HEK293 (cell line): ENCODE measurements at regions not wholly inside any gene's neighbourhood (a gene's known extent, or its start where the extent isn't known, plus 50 kb on each side); places are given as distances from the start of the nearest gene placed in this dataset.

Source experiments
- CTCF ChIA-PET: fragments of 350-600 bp; formaldehyde crosslinking; extraction: SDS; loops from one replicate; lab custom pipeline; 2021; ENCODE audit warnings: antibody characterized with exemption; lab: Yijun Ruan, JAX
- POLR2A ChIA-PET: fragments of 300-600 bp; formaldehyde crosslinking; extraction: SDS; loops from one replicate; lab custom pipeline; 2020; ENCODE audit warnings: antibody characterized with exemption, inconsistent platforms; lab: Yijun Ruan, JAX
- H3K27ac ChIP-seq: fragments of 200-500 bp; sonication (Bioruptor generic); 2 replicates; pipeline ENCODE4 v1.5.1; 2014; ENCODE audit warnings: low read depth, low read length, control low read depth, inconsistent platforms; ENCODE audit errors: extremely low read depth
- H3K36me3 ChIP-seq, 2 experiments: fragments of 200-500 bp in 1 of 2; sonication (Bioruptor generic) in 1 of 2; 1 replicate in 1 of 2; 2 replicates in 1 of 2; pipeline ENCODE4 v1.5.1; 2014 to 2017; ENCODE audit warnings: inconsistent platforms in 2 of 2, low read length in 2 of 2; ENCODE audit not compliant: control insufficient read depth in 2 of 2, insufficient read depth in 1 of 2
- H3K4me1 ChIP-seq: fragments of 200-500 bp; sonication (Bioruptor generic); 2 replicates; pipeline ENCODE4 v1.5.1; 2014; ENCODE audit warnings: mild to moderate bottlenecking, low read length, inconsistent platforms; ENCODE audit not compliant: control insufficient read depth, insufficient read depth
- H3K4me3 ChIP-seq: 2 replicates; pipeline ENCODE4 v1.5.1; 2011; ENCODE audit warnings: low read depth, mild to moderate bottlenecking, control low read depth, low read length, moderate library complexity
- H3K9me3 ChIP-seq: fragments of 200-500 bp; sonication (Bioruptor generic); 2 replicates; pipeline ENCODE4 v1.5.1; 2014; ENCODE audit warnings: low read depth, low read length, inconsistent platforms; ENCODE audit not compliant: control insufficient read depth, insufficient read depth
- GFI1B ChIP-seq: fragments of 450-650 bp; formaldehyde crosslinking; IDR thresholded peaks from 2 replicates; pipeline ENCODE4 v1.5.1; 2016; ENCODE audit warnings: missing biosample characterization, missing genetic modification characterization
- ZFP69B ChIP-seq: fragments of 450-650 bp; formaldehyde crosslinking; IDR thresholded peaks from 2 replicates; pipeline ENCODE4 v1.5.1; 2016; ENCODE audit warnings: missing biosample characterization, missing genetic modification characterization
- ZNF16 ChIP-seq: fragments of 450-650 bp; formaldehyde crosslinking; IDR thresholded peaks from 2 replicates; pipeline ENCODE4 v1.5.1; 2016; ENCODE audit warnings: low read depth, missing biosample characterization, missing genetic modification characterization
- ZNF184 ChIP-seq: fragments of 450-650 bp; IDR thresholded peaks from 2 replicates; pipeline ENCODE4 v1.5.1; 2018; ENCODE audit warnings: missing biosample characterization, mild to moderate bottlenecking, missing genetic modification characterization
- ZNF19 ChIP-seq: fragments of 450-650 bp; formaldehyde crosslinking; IDR thresholded peaks from 2 replicates; pipeline ENCODE4; 2016; ENCODE audit warnings: missing biosample characterization, missing genetic modification characterization, low read depth
- ZNF2 ChIP-seq: fragments of 450-650 bp; formaldehyde crosslinking; IDR thresholded peaks from 2 replicates; pipeline ENCODE4 v1.5.1; 2016; ENCODE audit warnings: missing biosample characterization, missing genetic modification characterization
- ZNF214 ChIP-seq: fragments of 450-650 bp; formaldehyde crosslinking; IDR thresholded peaks from 2 replicates; pipeline ENCODE4 v1.5.1; 2017; ENCODE audit warnings: missing biosample characterization, mild to moderate bottlenecking, missing genetic modification characterization, borderline replicate concordance
- ZNF302 ChIP-seq: fragments of 450-650 bp; formaldehyde crosslinking; IDR thresholded peaks from 2 replicates; pipeline ENCODE4 v1.5.1; 2016; ENCODE audit warnings: missing biosample characterization, missing genetic modification characterization, low read depth
- TF ChIP-seq, protein P1 (sequence below): fragments of 450-650 bp; formaldehyde crosslinking; conservative IDR thresholded peaks from 2 replicates; pipeline ENCODE4 v1.5.1; 2016; ENCODE audit warnings: low read depth, missing biosample characterization, missing genetic modification characterization
- TF ChIP-seq, protein P2 (sequence below): fragments of 450-650 bp; formaldehyde crosslinking; IDR thresholded peaks from 2 replicates; pipeline ENCODE4 v1.5.1; 2016; ENCODE audit warnings: missing biosample characterization, missing genetic modification characterization
- TF ChIP-seq, protein P3 (sequence below): fragments of 450-650 bp; formaldehyde crosslinking; optimal IDR thresholded peaks from 2 replicates; pipeline ENCODE3; 2016; ENCODE audit warnings: missing biosample characterization, mild to moderate bottlenecking, missing genetic modification characterization
- TF ChIP-seq, protein P4 (sequence below): fragments of 450-650 bp; formaldehyde crosslinking; IDR thresholded peaks from 2 replicates; pipeline ENCODE4 v1.5.1; 2016; ENCODE audit warnings: missing biosample characterization, missing genetic modification characterization
- TF ChIP-seq, protein P5 (sequence below): sonication (generic); formaldehyde crosslinking; IDR thresholded peaks from 2 replicates; pipeline ENCODE4 v1.8.1; 2022; ENCODE audit warnings: mild to moderate bottlenecking, moderate library complexity, missing genetic modification reagents
- TF ChIP-seq, protein P6 (sequence below): fragments of 450-650 bp; formaldehyde crosslinking; IDR thresholded peaks from 2 replicates; pipeline ENCODE4 v1.5.1; 2017; ENCODE audit warnings: missing biosample characterization, missing genetic modification characterization

DNA sequence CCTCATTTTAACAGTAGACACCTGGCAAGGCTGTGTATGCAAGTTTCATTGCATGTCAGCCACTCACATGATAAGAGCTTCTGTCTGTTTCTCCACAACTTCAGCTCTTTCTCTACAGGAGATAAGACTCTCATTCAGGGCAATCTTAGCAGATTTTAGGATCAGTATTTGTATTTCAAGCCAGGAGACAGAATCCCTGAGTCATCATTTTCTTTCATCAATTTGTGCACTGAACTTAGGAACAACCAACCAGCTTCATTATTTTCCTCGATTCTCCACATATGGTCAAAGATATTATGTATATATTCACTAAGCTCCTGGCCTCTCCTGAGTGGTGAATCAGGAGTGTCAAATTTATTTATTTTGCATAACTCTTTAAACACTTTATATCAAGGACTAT, 181.8 kb upstream of the CCNH start (continued):
- TF ChIP-seq, protein P1, sequence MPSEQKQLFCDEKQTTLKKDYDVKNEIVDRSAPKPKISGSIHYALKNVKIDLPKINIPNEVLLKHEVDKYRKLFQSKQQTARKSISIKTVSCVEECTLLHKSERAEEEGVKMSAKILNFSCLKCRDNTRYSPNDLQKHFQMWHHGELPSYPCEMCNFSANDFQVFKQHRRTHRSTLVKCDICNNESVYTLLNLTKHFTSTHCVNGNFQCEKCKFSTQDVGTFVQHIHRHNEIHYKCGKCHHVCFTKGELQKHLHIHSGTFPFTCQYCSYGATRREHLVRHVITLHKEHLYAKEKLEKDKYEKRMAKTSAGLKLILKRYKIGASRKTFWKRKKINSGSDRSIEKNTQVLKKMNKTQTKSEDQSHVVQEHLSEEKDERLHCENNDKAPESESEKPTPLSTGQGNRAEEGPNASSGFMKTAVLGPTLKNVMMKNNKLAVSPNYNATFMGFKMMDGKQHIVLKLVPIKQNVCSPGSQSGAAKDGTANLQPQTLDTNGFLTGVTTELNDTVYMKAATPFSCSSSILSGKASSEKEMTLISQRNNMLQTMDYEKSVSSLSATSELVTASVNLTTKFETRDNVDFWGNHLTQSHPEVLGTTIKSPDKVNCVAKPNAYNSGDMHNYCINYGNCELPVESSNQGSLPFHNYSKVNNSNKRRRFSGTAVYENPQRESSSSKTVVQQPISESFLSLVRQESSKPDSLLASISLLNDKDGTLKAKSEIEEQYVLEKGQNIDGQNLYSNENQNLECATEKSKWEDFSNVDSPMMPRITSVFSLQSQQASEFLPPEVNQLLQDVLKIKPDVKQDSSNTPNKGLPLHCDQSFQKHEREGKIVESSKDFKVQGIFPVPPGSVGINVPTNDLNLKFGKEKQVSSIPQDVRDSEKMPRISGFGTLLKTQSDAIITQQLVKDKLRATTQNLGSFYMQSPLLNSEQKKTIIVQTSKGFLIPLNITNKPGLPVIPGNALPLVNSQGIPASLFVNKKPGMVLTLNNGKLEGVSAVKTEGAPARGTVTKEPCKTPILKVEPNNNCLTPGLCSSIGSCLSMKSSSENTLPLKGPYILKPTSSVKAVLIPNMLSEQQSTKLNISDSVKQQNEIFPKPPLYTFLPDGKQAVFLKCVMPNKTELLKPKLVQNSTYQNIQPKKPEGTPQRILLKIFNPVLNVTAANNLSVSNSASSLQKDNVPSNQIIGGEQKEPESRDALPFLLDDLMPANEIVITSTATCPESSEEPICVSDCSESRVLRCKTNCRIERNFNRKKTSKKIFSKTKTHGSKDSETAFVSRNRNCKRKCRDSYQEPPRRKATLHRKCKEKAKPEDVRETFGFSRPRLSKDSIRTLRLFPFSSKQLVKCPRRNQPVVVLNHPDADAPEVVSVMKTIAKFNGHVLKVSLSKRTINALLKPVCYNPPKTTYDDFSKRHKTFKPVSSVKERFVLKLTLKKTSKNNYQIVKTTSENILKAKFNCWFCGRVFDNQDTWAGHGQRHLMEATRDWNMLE (tag by site-specific recombination) = no peak

DNA sequence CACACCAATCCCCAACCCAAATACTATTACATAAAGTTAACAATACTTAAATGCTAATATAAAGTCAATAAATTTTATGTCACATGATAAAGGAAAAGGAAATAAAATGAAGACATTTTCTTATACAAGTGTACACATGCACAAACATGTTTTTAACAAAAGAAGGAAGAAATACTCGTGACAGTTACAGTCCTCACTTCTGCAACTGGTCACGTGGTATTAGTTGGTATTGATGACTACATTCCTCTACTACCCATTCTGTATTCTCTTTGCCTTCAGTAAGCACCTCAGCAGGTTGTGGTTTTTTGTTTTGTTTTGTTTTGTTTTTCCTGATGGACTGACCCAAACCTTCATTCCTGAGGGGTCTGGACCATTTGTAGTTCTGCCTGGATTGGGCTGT, 176.9 kb upstream of the CCNH start:
- Histone ChIP-seq H3K27ac (no peak overlapping the region), H3K4me1 (no peaks in the 10 kb centered on the region), H3K9me3 (no peaks in the 10 kb centered on the region), H3K36me3 (no peaks in the 10 kb centered on the region), H3K4me3 (no peak overlapping the region)
- ChIA-PET POLR2A (no interaction called here), CTCF (no interaction called here)
- TF ChIP-seq GFI1B (no peak), ZNF214 (tag by site-specific recombination) (no peak), ZNF16 (tag by site-specific recombination) (no peak), ZFP69B (tag by site-specific recombination) (no peak), ZNF19 (tag by site-specific recombination) (no peak), ZNF302 (tag by site-specific recombination) (no peak), ZNF2 (tag by site-specific recombination) (no peak), ZNF184 (no peak)
- TF ChIP-seq, protein P2, sequence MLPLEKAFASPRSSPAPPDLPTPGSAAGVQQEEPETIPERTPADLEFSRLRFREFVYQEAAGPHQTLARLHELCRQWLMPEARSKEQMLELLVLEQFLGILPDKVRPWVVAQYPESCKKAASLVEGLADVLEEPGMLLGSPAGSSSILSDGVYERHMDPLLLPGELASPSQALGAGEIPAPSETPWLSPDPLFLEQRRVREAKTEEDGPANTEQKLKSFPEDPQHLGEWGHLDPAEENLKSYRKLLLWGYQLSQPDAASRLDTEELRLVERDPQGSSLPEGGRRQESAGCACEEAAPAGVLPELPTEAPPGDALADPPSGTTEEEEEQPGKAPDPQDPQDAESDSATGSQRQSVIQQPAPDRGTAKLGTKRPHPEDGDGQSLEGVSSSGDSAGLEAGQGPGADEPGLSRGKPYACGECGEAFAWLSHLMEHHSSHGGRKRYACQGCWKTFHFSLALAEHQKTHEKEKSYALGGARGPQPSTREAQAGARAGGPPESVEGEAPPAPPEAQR = no peak
- TF ChIP-seq, protein P3, sequence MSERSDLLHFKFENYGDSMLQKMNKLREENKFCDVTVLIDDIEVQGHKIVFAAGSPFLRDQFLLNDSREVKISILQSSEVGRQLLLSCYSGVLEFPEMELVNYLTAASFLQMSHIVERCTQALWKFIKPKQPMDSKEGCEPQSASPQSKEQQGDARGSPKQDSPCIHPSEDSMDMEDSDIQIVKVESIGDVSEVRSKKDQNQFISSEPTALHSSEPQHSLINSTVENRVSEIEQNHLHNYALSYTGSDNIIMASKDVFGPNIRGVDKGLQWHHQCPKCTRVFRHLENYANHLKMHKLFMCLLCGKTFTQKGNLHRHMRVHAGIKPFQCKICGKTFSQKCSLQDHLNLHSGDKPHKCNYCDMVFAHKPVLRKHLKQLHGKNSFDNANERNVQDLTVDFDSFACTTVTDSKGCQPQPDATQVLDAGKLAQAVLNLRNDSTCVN = no peak
- TF ChIP-seq, protein P4, sequence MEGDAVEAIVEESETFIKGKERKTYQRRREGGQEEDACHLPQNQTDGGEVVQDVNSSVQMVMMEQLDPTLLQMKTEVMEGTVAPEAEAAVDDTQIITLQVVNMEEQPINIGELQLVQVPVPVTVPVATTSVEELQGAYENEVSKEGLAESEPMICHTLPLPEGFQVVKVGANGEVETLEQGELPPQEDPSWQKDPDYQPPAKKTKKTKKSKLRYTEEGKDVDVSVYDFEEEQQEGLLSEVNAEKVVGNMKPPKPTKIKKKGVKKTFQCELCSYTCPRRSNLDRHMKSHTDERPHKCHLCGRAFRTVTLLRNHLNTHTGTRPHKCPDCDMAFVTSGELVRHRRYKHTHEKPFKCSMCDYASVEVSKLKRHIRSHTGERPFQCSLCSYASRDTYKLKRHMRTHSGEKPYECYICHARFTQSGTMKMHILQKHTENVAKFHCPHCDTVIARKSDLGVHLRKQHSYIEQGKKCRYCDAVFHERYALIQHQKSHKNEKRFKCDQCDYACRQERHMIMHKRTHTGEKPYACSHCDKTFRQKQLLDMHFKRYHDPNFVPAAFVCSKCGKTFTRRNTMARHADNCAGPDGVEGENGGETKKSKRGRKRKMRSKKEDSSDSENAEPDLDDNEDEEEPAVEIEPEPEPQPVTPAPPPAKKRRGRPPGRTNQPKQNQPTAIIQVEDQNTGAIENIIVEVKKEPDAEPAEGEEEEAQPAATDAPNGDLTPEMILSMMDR = no peak

DNA sequence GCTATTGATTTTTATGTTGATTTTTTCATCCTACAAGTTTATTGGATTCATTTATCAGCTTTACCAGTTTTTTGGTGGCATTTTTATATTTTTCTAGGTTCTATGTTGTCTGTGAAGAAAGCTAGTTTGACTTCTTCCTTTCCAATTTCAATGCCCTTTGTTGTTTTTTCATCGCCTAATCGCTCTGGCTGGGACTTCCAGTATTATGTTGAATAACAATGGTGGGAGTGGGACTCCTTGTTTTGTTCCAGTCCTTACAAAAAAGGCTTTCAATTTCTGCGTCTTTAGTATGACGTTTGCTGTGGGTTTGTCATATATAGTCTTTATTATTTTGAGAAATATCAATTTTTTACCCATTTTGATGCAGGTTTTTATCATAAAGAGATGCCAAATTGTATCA, 175.6 kb upstream of the CCNH start:
- Histone ChIP-seq H3K27ac (no peak overlapping the region), H3K4me1 (no peaks in the 10 kb centered on the region), H3K4me3 (no peak overlapping the region), H3K9me3 (no peaks in the 10 kb centered on the region), H3K36me3 (no peaks in the 10 kb centered on the region)
- TF ChIP-seq, protein P5, sequence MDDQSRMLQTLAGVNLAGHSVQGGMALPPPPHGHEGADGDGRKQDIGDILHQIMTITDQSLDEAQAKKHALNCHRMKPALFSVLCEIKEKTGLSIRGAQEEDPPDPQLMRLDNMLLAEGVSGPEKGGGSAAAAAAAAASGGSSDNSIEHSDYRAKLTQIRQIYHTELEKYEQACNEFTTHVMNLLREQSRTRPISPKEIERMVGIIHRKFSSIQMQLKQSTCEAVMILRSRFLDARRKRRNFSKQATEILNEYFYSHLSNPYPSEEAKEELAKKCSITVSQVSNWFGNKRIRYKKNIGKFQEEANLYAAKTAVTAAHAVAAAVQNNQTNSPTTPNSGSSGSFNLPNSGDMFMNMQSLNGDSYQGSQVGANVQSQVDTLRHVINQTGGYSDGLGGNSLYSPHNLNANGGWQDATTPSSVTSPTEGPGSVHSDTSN = no peak
- TF ChIP-seq, protein P6, sequence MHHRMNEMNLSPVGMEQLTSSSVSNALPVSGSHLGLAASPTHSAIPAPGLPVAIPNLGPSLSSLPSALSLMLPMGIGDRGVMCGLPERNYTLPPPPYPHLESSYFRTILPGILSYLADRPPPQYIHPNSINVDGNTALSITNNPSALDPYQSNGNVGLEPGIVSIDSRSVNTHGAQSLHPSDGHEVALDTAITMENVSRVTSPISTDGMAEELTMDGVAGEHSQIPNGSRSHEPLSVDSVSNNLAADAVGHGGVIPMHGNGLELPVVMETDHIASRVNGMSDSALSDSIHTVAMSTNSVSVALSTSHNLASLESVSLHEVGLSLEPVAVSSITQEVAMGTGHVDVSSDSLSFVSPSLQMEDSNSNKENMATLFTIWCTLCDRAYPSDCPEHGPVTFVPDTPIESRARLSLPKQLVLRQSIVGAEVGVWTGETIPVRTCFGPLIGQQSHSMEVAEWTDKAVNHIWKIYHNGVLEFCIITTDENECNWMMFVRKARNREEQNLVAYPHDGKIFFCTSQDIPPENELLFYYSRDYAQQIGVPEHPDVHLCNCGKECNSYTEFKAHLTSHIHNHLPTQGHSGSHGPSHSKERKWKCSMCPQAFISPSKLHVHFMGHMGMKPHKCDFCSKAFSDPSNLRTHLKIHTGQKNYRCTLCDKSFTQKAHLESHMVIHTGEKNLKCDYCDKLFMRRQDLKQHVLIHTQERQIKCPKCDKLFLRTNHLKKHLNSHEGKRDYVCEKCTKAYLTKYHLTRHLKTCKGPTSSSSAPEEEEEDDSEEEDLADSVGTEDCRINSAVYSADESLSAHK = no peak
- ChIA-PET POLR2A (no interaction called here), CTCF (no interaction called here)
